ENCODE measurements at regions not wholly inside any gene's neighbourhood (a gene's known extent, or its start where the extent isn't known, plus 50 kb on each side); places are given as distances from the start of the nearest gene placed in this dataset.

DNA sequence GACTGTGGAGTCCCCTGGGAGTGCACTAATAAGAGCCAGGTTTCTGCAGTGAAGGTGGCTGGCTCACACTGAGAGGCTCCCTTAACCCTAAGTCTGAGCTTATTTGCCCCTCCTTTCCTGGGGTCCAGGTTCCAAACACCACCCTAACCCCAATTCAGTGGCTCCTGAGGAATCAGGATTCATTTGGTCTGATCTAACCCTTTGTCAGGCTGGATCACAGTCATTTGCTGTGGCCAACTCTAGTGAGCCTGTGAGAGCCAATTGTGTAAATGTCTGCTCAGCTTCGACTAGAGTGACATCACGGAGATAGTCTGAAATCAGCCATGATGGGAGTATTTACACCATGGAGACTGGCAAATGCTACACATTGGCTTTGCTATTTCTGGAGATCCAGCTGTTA is 73.7 kb upstream of the ACAN start:
- TF ChIP-seq RAD21 (IDR thresholded peaks at IDR 0.05; ENCODE audit: low read length) (no peak), POLR2A (IDR thresholded peaks at IDR 0.05; ENCODE audit: low read depth, low read length) (no peak), CEBPB (IDR thresholded peaks at IDR 0.05; ENCODE audit: low read depth, low read length) (no peak), BHLHE40 (IDR thresholded peaks at IDR 0.05; ENCODE audit: low read depth, low read length) (no peak), MAFK (IDR thresholded peaks at IDR 0.05; ENCODE audit: low read depth, low read length) (no peak), SMC3 (IDR thresholded peaks at IDR 0.05; ENCODE audit: low read depth, low read length) (no peak), FOS (IDR thresholded peaks at IDR 0.05; ENCODE audit: low read depth, low read length) (no peak), RCOR1 (IDR thresholded peaks at IDR 0.05; ENCODE audit: insufficient replicate concordance, low read length) (no peak), MAZ (IDR thresholded peaks at IDR 0.05; ENCODE audit: borderline replicate concordance, low read depth, low read length) (no peak)
- TF ChIP-seq, protein P1, sequence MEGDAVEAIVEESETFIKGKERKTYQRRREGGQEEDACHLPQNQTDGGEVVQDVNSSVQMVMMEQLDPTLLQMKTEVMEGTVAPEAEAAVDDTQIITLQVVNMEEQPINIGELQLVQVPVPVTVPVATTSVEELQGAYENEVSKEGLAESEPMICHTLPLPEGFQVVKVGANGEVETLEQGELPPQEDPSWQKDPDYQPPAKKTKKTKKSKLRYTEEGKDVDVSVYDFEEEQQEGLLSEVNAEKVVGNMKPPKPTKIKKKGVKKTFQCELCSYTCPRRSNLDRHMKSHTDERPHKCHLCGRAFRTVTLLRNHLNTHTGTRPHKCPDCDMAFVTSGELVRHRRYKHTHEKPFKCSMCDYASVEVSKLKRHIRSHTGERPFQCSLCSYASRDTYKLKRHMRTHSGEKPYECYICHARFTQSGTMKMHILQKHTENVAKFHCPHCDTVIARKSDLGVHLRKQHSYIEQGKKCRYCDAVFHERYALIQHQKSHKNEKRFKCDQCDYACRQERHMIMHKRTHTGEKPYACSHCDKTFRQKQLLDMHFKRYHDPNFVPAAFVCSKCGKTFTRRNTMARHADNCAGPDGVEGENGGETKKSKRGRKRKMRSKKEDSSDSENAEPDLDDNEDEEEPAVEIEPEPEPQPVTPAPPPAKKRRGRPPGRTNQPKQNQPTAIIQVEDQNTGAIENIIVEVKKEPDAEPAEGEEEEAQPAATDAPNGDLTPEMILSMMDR (conservative IDR thresholded peaks at IDR 0.05; ENCODE audit: low read depth, low read length) = no peak

Measured in IMR-90 (cell line).